Activated naive CD8-positive, alpha-beta T cell treated with anti-CD3 and anti-CD28 coated beads for 36 hours (primary cell): ENCODE measurements at regions not wholly inside any gene's neighbourhood (a gene's known extent, or its start where the extent isn't known, plus 50 kb on each side); places are given as distances from the start of the nearest gene placed in this dataset.
"Not testable (repeated sequence)": the region's sequence is repeated elsewhere in the genome, so short reads cannot be mapped to it uniquely, and the experiment has no call there.

ENCODE experiments used
- DNase-seq: peaks from one replicate; pipeline ENCODE4 v3.0.0; 2021
- H3K27ac Mint-ChIP-seq: one replicate; pipeline ENCODE4 v1.8.0; 2022; ENCODE audit warnings: mild to moderate bottlenecking, moderate library complexity, mixed read lengths
- H3K27me3 Mint-ChIP-seq: one replicate; pipeline ENCODE4 v1.8.0; 2022; ENCODE audit warnings: mild to moderate bottlenecking, mixed read lengths
- H3K36me3 Mint-ChIP-seq: one replicate; pipeline ENCODE4 v1.8.0; 2021; ENCODE audit warnings: mild to moderate bottlenecking, mixed read lengths
- H3K4me1 Mint-ChIP-seq: one replicate; pipeline ENCODE4 v1.8.0; 2021; ENCODE audit warnings: mixed read lengths
- H3K4me3 Mint-ChIP-seq: one replicate; pipeline ENCODE4 v1.8.0; 2022; ENCODE audit warnings: mild to moderate bottlenecking, moderate library complexity, mixed read lengths
- H3K9me3 Mint-ChIP-seq: one replicate; pipeline ENCODE4 v1.8.0; 2022; ENCODE audit warnings: mixed read lengths

- not testable (repeated sequence) for H3K4me3 Mint-ChIP-seq, DNase-seq, H3K9me3 Mint-ChIP-seq, H3K4me1 Mint-ChIP-seq, H3K36me3 Mint-ChIP-seq, H3K27ac Mint-ChIP-seq, H3K27me3 Mint-ChIP-seq
These were observed 62.7 kb upstream of the SPDYE9 start for GRCh38 chr7:73148570-73148969.

GRCh38 chr7:73147681-73148080 is 61.8 kb upstream of the SPDYE9 start:
- H3K9me3 Mint-ChIP-seq, H3K27me3 Mint-ChIP-seq, DNase-seq, H3K27ac Mint-ChIP-seq, H3K4me3 Mint-ChIP-seq, H3K36me3 Mint-ChIP-seq, H3K4me1 Mint-ChIP-seq: not testable (repeated sequence)

GRCh38 chr7:73143993-73144392 is 58.2 kb upstream of the SPDYE9 start:
- H3K27ac Mint-ChIP-seq, H3K36me3 Mint-ChIP-seq, H3K27me3 Mint-ChIP-seq, H3K4me1 Mint-ChIP-seq, H3K9me3 Mint-ChIP-seq, DNase-seq, H3K4me3 Mint-ChIP-seq: not testable (repeated sequence)

GRCh38 chr7:73137922-73138321 is 52.1 kb upstream of the SPDYE9 start:
- H3K27ac Mint-ChIP-seq, DNase-seq, H3K27me3 Mint-ChIP-seq, H3K4me3 Mint-ChIP-seq, H3K4me1 Mint-ChIP-seq, H3K9me3 Mint-ChIP-seq, H3K36me3 Mint-ChIP-seq: not testable (repeated sequence)
